T-cell (primary cell): ENCODE measurements at regions not wholly inside any gene's neighbourhood (a gene's known extent, or its start where the extent isn't known, plus 50 kb on each side); places are given as distances from the start of the nearest gene placed in this dataset.

ENCODE experiments used
- ATAC-seq, 4 experiments: fragments of 200-7000 bp in 3 of 4; fragments of 150-1000 bp in 1 of 4; cut with Tn5 transposase; replicated peaks in 1 of 4; 1 replicate in 3 of 4; 2 replicates in 1 of 4; pipeline ENCODE4 v1.10.0; 2021; ENCODE audit warnings: moderate library complexity in 3 of 4, mild to moderate bottlenecking in 2 of 4, moderate number of reproducible peaks in 1 of 4
- CTCF ChIA-PET, 2 donors: fragments of 300-600 bp; sonication (Branson Sonifier 250); formaldehyde crosslinking; loops; one replicate each; lab custom pipeline; 2022; ENCODE audit warnings: antibody characterized with exemption in 2 of 2; lab: Charles Lee
- POLR2A ChIA-PET, 2 donors: fragments of 300-600 bp; sonication (Branson Sonifier 250); formaldehyde crosslinking; loops; one replicate each; lab custom pipeline; 2022; ENCODE audit warnings: antibody characterized with exemption in 2 of 2; lab: Charles Lee
- DNase-seq, 35 experiments: peaks; one replicate each; pipeline versions ENCODE4 v3.0.0 to v3.0.0-alpha.2; 2013 to 2023
- H3K27ac ChIP-seq: one replicate; pipeline ENCODE4 v1.5.1; 2013; ENCODE audit warnings: low read length
- H3K27me3 ChIP-seq, 2 experiments: replicated peaks in 1 of 2; 1 replicate in 1 of 2; 2 replicates in 1 of 2; pipeline versions ENCODE4 v1.6.1 to v1.7.0; 2013; ENCODE audit warnings: low read length in 1 of 2, mixed read lengths in 1 of 2; ENCODE audit not compliant: control insufficient read depth in 2 of 2, insufficient read depth in 2 of 2; ENCODE audit errors: extremely low read depth in 1 of 2
- H3K36me3 ChIP-seq, 2 donors: 1 replicate in 1 of 2; 2 replicates in 1 of 2; pipeline versions ENCODE4 v1.6.1 to v1.7.0; 2013; ENCODE audit warnings: low read length in 1 of 2; ENCODE audit not compliant: control insufficient read depth in 2 of 2, insufficient read depth in 1 of 2; ENCODE audit errors: extremely low read depth in 1 of 2
- H3K4me1 ChIP-seq, 2 experiments: 1 replicate in 1 of 2; 2 replicates in 1 of 2; pipeline versions ENCODE4 v1.6.1 to v1.7.0; 2013; ENCODE audit warnings: low read length in 2 of 2, mixed read lengths in 1 of 2; ENCODE audit not compliant: insufficient read depth in 2 of 2, control insufficient read depth in 1 of 2; ENCODE audit errors: extremely low read depth in 1 of 2
- H3K4me3 ChIP-seq, 2 donors: 1 replicate in 1 of 2; 2 replicates in 1 of 2; pipeline versions ENCODE4 v1.5.1 to v1.7.0; 2013; ENCODE audit warnings: mild to moderate bottlenecking in 2 of 2, low read length in 1 of 2, moderate library complexity in 1 of 2; ENCODE audit not compliant: control insufficient read depth in 1 of 2; ENCODE audit errors: extremely low read depth in 1 of 2
- H3K9me3 ChIP-seq: 2 replicates; pipeline ENCODE4 v1.7.0; 2013
- H3K27ac Mint-ChIP-seq, 2 donors: one replicate each; pipeline ENCODE4 v1.8.0; 2020 to 2021; ENCODE audit warnings: mild to moderate bottlenecking in 2 of 2, mixed read lengths in 2 of 2
- H3K27me3 Mint-ChIP-seq, 2 donors: one replicate each; pipeline ENCODE4 v1.8.0; 2021 to 2022; ENCODE audit warnings: mixed read lengths in 2 of 2
- H3K36me3 Mint-ChIP-seq: one replicate; pipeline ENCODE4 v1.8.0; 2021; ENCODE audit warnings: mixed read lengths
- H3K4me1 Mint-ChIP-seq, 3 donors: one replicate each; pipeline ENCODE4 v1.8.0; 2020 to 2022; ENCODE audit warnings: mixed read lengths in 3 of 3, mild to moderate bottlenecking in 1 of 3
- H3K4me3 Mint-ChIP-seq, 3 donors: one replicate each; pipeline ENCODE4 v1.8.0; 2020 to 2022; ENCODE audit warnings: mild to moderate bottlenecking in 3 of 3, mixed read lengths in 3 of 3, moderate library complexity in 3 of 3
- H3K9me3 Mint-ChIP-seq, 3 donors: one replicate each; pipeline ENCODE4 v1.8.0; 2020 to 2022; ENCODE audit warnings: mixed read lengths in 3 of 3
- WGBS: methylation state at CpG from one replicate; pipeline ENCODE4 v1.1.5; 2013; ENCODE audit warnings: missing lambda C conversion rate; ENCODE audit not compliant: insufficient coverage; 5-methylcytosine and 5-hydroxymethylcytosine counted together

DNA sequence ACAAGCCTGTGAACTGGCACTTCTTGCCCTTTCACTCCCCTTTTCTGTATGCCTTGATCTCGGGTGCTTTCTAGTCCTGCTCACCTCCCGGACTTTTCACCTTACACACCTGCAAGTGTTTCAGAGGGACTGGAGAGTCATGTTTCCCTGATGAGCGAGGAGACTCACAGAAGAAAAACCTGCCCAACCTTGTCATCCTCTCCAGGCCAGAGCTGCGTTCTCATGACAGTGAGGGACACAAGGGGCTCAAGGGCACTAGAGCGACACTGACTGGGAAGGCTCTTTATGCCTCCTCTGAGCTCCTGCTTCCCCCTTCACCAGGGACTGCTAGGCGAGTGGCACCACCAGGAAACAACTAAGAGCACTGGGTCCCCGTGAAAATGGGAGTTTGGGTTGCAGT, 376.9 kb upstream of the RPS23 start:
- POLR2A ChIA-PET: no interaction called here
- DNase-seq: no peak

DNA sequence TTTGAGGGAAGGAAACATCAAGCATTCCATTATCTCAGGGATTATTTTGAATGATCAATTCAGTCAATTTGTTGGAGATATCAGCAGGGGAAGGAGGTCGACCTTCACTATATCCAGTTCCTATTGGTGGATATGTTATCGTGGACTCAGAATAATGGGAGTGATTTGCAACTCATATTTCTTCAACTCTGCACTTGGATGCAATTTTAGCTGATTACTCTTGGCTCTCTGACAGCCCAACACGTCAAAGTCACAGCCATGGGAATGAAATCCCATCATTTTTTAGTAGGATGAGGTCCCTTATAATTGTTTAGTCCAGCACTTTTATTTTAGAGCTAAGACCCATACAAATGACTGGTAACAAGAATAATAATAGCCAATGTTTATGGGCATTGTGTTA, 371.8 kb upstream of the RPS23 start:
- ChIA-PET CTCF (interaction anchor here in 1 of 2 donors (0.7 kb wide), 1 partner anchor 62 kb away, joined by 3 read pairs; no protein-coding TSS in a partner anchor), POLR2A (no interaction called here)
- H3K27ac ChIP-seq: no peak overlapping the region
- Mint-ChIP-seq H3K27me3 (peaks cover 4 to 13% of the 10 kb centered on the region in 2 donors), H3K9me3 (no peaks in the 10 kb centered on the region), H3K4me1 (no peaks in the 10 kb centered on the region), H3K4me3 (no peak overlapping the region), H3K36me3 (no peaks in the 10 kb centered on the region), H3K27ac (no peak overlapping the region)
- H3K4me3 ChIP-seq: no peak overlapping the region
- H3K27me3 ChIP-seq: peaks cover 0 to 2% of the 10 kb centered on the region in 2 experiments
- H3K4me1 ChIP-seq: no peaks in the 10 kb centered on the region
- no peaks in the 10 kb centered on the region for H3K36me3 ChIP-seq
- no peaks in the 10 kb centered on the region for H3K9me3 ChIP-seq
- ATAC-seq: no peak
- no CpG with 5 or more reads among the region's 3 CpGs for WGBS
- DNase-seq: no peak

More for the DNA sequence above, 376.9 kb upstream of the RPS23 start:
- Histone ChIP-seq H3K27ac (no peak overlapping the region), H3K4me1 (no peaks in the 10 kb centered on the region), H3K36me3 (no peaks in the 10 kb centered on the region), H3K9me3 (no peaks in the 10 kb centered on the region), H3K4me3 (no peak overlapping the region), H3K27me3 (peaks cover 0 to 6% of the 10 kb centered on the region in 2 experiments)
- 65% methylated on average over 2 of the region's 7 CpGs for WGBS
- peaks cover 7 to 13% of the 10 kb centered on the region in 2 donors for H3K27me3 Mint-ChIP-seq
- no peak for ATAC-seq
- no peak overlapping the region for H3K4me3 Mint-ChIP-seq
- no peaks in the 10 kb centered on the region for H3K9me3 Mint-ChIP-seq
- no peaks in the 10 kb centered on the region for H3K36me3 Mint-ChIP-seq
- H3K27ac Mint-ChIP-seq: no peak overlapping the region
- peaks cover 0 to 4% (median 3%) of the 10 kb centered on the region in 3 donors for H3K4me1 Mint-ChIP-seq
- CTCF ChIA-PET: no interaction called here

DNA sequence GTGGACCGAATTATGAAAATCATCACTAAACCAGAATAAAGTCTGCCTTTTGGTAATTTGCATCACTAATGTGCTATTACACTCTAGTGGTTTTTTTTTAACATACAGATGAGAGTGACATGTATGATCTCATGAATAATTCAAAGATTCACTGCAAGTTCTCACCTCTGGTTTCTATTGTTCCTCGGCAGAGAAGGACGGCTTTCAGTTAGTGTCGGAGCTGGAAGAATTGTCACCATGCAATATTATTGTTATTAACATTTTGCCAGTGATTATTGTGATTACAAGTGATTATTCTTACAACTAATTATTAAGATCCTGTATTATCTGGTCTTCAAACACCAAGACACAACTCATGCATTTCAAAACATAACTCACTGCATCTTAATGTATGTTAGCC, 366.6 kb upstream of the RPS23 start:
- Histone ChIP-seq H3K36me3 (no peaks in the 10 kb centered on the region), H3K9me3 (no peaks in the 10 kb centered on the region), H3K4me1 (no peaks in the 10 kb centered on the region), H3K27me3 (no peaks in the 10 kb centered on the region), H3K27ac (no peak overlapping the region), H3K4me3 (no peak overlapping the region)
- H3K27me3 Mint-ChIP-seq: no peaks in the 10 kb centered on the region
- ChIA-PET CTCF (interaction anchor here in 1 of 2 donors (0.6 to 0.7 kb wide), 2 partner anchors 42 to 144 kb away, joined by 3 read pairs; no protein-coding TSS in a partner anchor), POLR2A (no interaction called here)
- DNase-seq: no peak
- no peaks in the 10 kb centered on the region for H3K4me1 Mint-ChIP-seq
- no CpG with 5 or more reads among the region's 4 CpGs for WGBS
- H3K9me3 Mint-ChIP-seq: no peaks in the 10 kb centered on the region
- no peak for ATAC-seq
- H3K4me3 Mint-ChIP-seq: no peak overlapping the region
- no peak overlapping the region for H3K27ac Mint-ChIP-seq
- H3K36me3 Mint-ChIP-seq: no peaks in the 10 kb centered on the region

DNA sequence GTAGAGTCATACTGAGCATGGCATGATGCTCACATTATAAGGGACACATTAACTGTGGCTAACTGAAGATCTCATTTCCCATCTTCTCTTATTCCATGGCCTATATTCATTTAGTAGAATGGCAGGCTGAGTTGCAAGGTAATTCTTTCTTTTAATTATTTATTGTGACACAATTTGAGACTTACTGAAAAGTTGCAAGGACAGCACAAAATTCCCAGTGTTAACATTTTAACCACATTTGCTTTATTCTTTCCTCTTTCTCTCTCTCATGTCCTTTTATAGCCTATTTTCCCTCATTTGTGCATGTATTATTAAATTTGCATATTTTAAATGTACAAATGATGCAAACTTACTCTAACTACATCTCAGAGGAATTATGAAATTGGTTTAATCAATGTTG, 366.1 kb upstream of the RPS23 start:
- DNase-seq: no peak
- Histone ChIP-seq H3K4me3 (no peak overlapping the region), H3K27ac (no peak overlapping the region), H3K9me3 (no peaks in the 10 kb centered on the region), H3K36me3 (no peaks in the 10 kb centered on the region), H3K27me3 (no peaks in the 10 kb centered on the region), H3K4me1 (no peaks in the 10 kb centered on the region)
- ChIA-PET CTCF (interaction anchor here (0.7 kb wide), 2 partner anchors 14 to 42 kb away, joined by 3 read pairs; no protein-coding TSS in a partner anchor), POLR2A (no interaction called here)
- H3K4me1 Mint-ChIP-seq: no peaks in the 10 kb centered on the region
- no peak for ATAC-seq
- no peaks in the 10 kb centered on the region for H3K27me3 Mint-ChIP-seq
- H3K27ac Mint-ChIP-seq: no peak overlapping the region
- H3K4me3 Mint-ChIP-seq: no peak overlapping the region
- no peaks in the 10 kb centered on the region for H3K9me3 Mint-ChIP-seq
- H3K36me3 Mint-ChIP-seq: no peaks in the 10 kb centered on the region

DNA sequence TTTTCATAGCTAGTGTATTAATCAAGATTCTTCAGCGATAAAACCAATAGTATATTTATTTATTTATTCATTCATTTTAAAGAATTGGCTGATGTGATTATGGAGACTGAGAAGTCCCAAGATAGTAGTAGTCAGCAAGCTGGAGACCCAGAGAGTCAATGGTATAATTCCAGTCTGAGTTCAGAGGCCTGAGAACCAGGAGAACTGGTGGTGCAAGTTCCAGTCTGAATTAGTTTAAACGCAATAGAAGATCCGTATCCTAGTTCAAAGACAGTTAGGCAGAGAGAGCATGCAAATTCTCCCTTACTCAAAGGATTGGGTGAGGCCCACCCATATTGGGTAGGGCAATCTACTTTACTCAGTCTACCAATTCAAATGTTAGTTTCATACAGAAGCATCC, 364.2 kb upstream of the RPS23 start:
- H3K27me3 ChIP-seq: no peaks in the 10 kb centered on the region
- 92% methylated on average over 2 of the region's 3 CpGs for WGBS
- CTCF ChIA-PET: interaction anchor here in 1 of 2 donors (0.6 to 1.2 kb wide), 2 partner anchors 291 to 844 kb away, joined by 3 read pairs; no protein-coding TSS in a partner anchor

DNA sequence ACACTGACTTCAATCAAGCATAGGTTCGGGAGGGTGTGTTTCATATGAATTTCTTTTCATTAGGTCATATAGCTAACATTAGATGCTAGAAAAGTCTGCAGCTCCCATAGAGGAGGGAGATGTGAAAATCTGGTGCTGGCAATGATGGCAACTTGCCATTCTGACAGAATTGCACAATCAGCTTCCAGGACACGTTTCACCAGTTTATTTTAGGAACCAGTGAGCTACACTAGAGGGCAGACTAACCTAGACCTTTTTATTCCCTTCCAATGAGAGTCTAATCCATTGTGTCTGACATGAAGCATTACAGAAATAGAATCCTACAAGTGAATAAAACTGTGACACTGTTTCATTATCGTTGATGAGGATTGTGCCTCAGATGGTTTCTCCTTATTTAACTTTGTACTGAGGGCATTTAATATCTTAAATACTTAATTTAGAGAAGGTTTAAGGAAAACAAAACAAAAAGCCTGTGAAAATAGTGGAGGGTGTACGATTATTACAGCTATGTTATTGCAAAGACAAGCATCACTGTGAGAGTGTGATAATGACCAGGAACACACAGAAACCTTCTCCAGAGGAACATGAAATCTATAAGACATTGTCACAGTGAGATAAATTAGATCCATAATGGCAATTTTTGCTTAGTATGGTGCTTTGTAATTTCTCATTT, 363.3 kb upstream of the RPS23 start:
- H3K27me3 ChIP-seq: no peaks in the 10 kb centered on the region
- POLR2A ChIA-PET: interaction anchor here in 1 of 2 donors (0.6 kb wide), 1 partner anchor 308 kb away, joined by 3 read pairs; no protein-coding TSS in a partner anchor
- H3K4me1 ChIP-seq: no peaks in the 10 kb centered on the region
- no peak overlapping the region for H3K4me3 ChIP-seq
- Mint-ChIP-seq H3K9me3 (no peaks in the 10 kb centered on the region), H3K27ac (no peak overlapping the region), H3K36me3 (no peaks in the 10 kb centered on the region), H3K27me3 (no peaks in the 10 kb centered on the region), H3K4me3 (no peak overlapping the region), H3K4me1 (no peaks in the 10 kb centered on the region)
- DNase-seq (peak in 1 of 35 experiments; percentile 42), ATAC-seq (peak in 3 of 4 experiments; percentile 46 to 53 (median 53))
- CTCF ChIA-PET: interaction anchor here (0.5 to 1.2 kb wide), 5 partner anchors 241 to 789 kb away, joined by 3 to 6 read pairs (median 3); no protein-coding TSS in a partner anchor
- H3K9me3 ChIP-seq: no peaks in the 10 kb centered on the region
- 50% methylated on average over 2 of the region's 4 CpGs for whole genome bisulfite sequencing
- no peaks in the 10 kb centered on the region for H3K36me3 ChIP-seq
- H3K27ac ChIP-seq: no peak overlapping the region

More for the DNA sequence above, 364.2 kb upstream of the RPS23 start:
- Mint-ChIP-seq H3K27me3 (no peaks in the 10 kb centered on the region), H3K4me1 (no peaks in the 10 kb centered on the region), H3K4me3 (no peak overlapping the region), H3K36me3 (no peaks in the 10 kb centered on the region), H3K9me3 (no peaks in the 10 kb centered on the region), H3K27ac (no peak overlapping the region)
- no peaks in the 10 kb centered on the region for H3K4me1 ChIP-seq
- H3K36me3 ChIP-seq: no peaks in the 10 kb centered on the region
- H3K4me3 ChIP-seq: no peak overlapping the region
- ATAC-seq (no peak), DNase-seq (no peak)
- H3K27ac ChIP-seq: no peak overlapping the region
- no peaks in the 10 kb centered on the region for H3K9me3 ChIP-seq
- POLR2A ChIA-PET: interaction anchor here in 1 of 2 donors (0.6 kb wide), 1 partner anchor 309 kb away, joined by 3 read pairs; no protein-coding TSS in a partner anchor
